Parathyroid adenoma (tissue), 2 donors: ENCODE measurements at regions not wholly inside any gene's neighbourhood (a gene's known extent, or its start where the extent isn't known, plus 50 kb on each side); places are given as distances from the start of the nearest gene placed in this dataset.

Experiments
- H2AFZ ChIP-seq: fragments of 300-600 bp; sonication (generic); one replicate; pipeline ENCODE4 v1.7.0; 2017; ENCODE audit warnings: antibody characterized with exemption, mild to moderate bottlenecking
- H3K27ac ChIP-seq: fragments of 300-600 bp; sonication (generic); one replicate; pipeline ENCODE4 v1.7.0; 2017
- H3K27me3 ChIP-seq: fragments of 300-600 bp; sonication (generic); one replicate; pipeline ENCODE4 v1.7.0; 2017; ENCODE audit warnings: low read length; ENCODE audit not compliant: control insufficient read depth, insufficient read depth
- H3K36me3 ChIP-seq: fragments of 300-600 bp; sonication (generic); one replicate; pipeline ENCODE4 v1.7.0; 2017; ENCODE audit warnings: low read length; ENCODE audit not compliant: control insufficient read depth, insufficient read depth
- H3K4me1 ChIP-seq: fragments of 300-600 bp; sonication (generic); one replicate; pipeline ENCODE4 v1.7.0; 2017; ENCODE audit warnings: control low read depth
- H3K4me2 ChIP-seq: fragments of 300-600 bp; sonication (generic); one replicate; pipeline ENCODE4 v1.7.0; 2017; ENCODE audit warnings: low read length
- H3K4me3 ChIP-seq: fragments of 300-600 bp; sonication (generic); one replicate; pipeline ENCODE4 v1.7.0; 2017; ENCODE audit warnings: low read depth, low read length
- H3K79me2 ChIP-seq: fragments of 300-600 bp; sonication (generic); one replicate; pipeline ENCODE4 v1.7.0; 2017; ENCODE audit warnings: control low read depth
- H3K9ac ChIP-seq: fragments of 300-600 bp; sonication (generic); one replicate; pipeline ENCODE4 v1.7.0; 2017; ENCODE audit warnings: mild to moderate bottlenecking
- H3K9me3 ChIP-seq: fragments of 300-600 bp; sonication (generic); one replicate; pipeline ENCODE4 v1.7.0; 2017; ENCODE audit warnings: low read length; ENCODE audit not compliant: control insufficient read depth
- TF ChIP-seq, protein P1 (sequence below): fragments of 300-600 bp; sonication (generic); IDR thresholded peaks from one replicate; pipeline ENCODE4 v1.7.0; 2017; ENCODE audit warnings: antibody characterized with exemption, mild to moderate bottlenecking
- donor health status: primary hyperparathyroidism.

DNA sequence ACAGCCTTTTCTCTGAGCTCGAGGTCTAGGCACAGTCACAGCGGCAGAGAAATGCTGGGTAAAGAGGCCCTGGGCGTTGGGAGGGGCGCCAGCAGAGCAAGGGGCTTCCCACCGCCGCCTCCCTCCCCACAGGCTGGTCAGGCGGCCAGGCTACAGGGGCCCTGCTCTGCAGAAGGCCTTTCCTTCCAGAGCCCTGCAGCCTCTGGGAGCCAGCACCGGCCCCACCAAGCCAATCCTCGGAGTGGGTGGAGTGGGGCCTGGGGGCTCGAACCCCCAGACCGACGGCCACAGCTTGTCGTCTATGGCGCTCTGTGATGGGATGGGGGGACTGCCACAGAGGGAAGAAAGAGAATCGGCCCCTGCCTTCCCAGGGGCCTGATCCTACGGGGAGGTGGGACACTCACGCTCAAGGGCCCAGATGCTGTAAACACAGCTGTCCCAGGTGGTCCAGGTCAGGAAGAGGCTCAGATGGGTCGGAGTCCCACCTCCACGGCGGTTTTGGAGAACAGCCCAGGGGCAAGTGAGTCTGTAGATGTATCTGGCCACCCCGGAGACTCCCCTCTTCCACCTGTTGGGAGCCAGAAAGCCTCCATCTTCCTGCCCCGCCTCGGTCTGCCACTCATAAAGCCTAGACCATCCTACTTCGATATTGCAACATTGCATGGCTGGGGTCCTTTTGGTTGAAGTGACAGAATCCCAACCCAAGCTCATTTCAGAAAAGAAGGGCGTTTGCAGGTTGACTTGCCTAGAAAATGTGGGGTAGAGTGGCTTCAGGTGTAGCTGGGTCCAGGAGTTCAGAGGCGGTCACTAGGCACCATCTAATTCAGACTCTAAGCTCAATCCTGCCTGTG is 95.6 kb downstream of the SIK1 start:
- no peaks in the 10 kb centered on the region for H3K36me3 ChIP-seq
- no peaks in the 10 kb centered on the region for H3K79me2 ChIP-seq
- peaks cover 2% of the 10 kb centered on the region for H3K4me1 ChIP-seq
- no peak overlapping the region for H3K4me3 ChIP-seq
- H3K27ac ChIP-seq = no peak overlapping the region
- no peak overlapping the region for H3K4me2 ChIP-seq
- TF ChIP-seq, protein P1, sequence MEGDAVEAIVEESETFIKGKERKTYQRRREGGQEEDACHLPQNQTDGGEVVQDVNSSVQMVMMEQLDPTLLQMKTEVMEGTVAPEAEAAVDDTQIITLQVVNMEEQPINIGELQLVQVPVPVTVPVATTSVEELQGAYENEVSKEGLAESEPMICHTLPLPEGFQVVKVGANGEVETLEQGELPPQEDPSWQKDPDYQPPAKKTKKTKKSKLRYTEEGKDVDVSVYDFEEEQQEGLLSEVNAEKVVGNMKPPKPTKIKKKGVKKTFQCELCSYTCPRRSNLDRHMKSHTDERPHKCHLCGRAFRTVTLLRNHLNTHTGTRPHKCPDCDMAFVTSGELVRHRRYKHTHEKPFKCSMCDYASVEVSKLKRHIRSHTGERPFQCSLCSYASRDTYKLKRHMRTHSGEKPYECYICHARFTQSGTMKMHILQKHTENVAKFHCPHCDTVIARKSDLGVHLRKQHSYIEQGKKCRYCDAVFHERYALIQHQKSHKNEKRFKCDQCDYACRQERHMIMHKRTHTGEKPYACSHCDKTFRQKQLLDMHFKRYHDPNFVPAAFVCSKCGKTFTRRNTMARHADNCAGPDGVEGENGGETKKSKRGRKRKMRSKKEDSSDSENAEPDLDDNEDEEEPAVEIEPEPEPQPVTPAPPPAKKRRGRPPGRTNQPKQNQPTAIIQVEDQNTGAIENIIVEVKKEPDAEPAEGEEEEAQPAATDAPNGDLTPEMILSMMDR = no peak
- no peaks in the 10 kb centered on the region for H3K27me3 ChIP-seq
- no peak overlapping the region for H3K9ac ChIP-seq
- H3K9me3 ChIP-seq = no peaks in the 10 kb centered on the region
- no peak overlapping the region for H2AFZ ChIP-seq

DNA sequence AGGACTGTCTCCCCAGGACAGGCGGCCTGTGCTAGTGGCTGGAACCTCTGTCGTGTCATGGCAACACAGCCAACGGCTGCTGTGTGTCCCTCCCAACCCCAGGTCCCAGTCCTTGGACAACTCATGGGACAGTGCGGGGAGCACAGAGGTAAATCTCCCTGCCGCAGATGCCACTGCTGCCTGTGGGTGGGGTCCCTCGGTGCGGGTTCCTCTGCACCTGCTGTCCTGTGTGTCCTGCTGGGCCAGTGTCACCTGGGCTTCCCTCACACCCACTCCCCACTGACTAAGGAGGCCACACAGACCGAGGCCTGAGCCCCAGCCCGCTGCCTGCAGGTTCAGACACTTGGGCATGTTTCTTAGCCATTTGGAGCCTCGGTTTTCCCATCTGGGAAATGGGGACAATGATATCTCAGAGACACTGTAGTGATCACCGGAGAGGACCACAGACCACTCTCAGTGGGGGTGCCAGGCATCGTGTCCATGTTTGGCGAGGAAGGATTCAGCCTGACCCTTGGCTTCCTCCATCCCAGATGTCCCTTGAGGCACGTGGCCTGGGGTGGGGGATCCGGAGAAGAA is 96.5 kb downstream of the SIK1 start:
- TF ChIP-seq, protein P1 = no peak
- Histone ChIP-seq H2AFZ (no peak overlapping the region), H3K9ac (no peak overlapping the region), H3K4me3 (no peak overlapping the region), H3K36me3 (no peaks in the 10 kb centered on the region), H3K27me3 (no peaks in the 10 kb centered on the region), H3K9me3 (no peaks in the 10 kb centered on the region), H3K4me2 (no peak overlapping the region), H3K79me2 (no peaks in the 10 kb centered on the region), H3K4me1 (peaks cover 2% of the 10 kb centered on the region), H3K27ac (no peak overlapping the region)

DNA sequence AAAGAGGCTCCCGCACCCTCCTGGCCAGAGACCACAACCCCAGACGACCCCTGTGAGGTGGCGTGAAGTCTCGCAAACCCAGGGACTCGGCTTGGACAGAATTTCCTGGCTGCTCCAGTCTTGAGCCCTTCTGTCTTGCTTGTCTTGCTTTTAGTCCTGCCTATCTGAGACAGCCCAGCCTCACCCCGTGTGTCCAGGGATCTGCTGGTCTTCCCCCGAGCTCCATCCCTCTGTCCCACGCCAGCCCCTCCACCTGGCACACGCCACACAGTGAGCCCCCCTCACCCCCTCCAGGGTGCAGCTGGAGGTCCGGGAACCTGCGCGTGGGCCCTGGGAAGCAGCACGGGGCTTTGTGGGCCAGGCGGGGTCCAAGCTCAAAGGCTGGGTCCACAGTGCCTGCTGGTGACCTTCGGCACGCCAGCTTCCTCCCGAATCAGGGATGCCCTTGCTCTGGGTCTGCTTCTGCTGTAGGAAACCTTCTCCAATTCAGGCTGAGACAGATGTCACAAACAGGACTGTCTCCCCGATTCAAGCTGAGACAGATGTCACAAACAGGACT is 97.1 kb downstream of the SIK1 start:
- Histone ChIP-seq H3K36me3 (no peaks in the 10 kb centered on the region), H3K27me3 (no peaks in the 10 kb centered on the region), H2AFZ (no peak overlapping the region), H3K4me1 (peaks cover 2% of the 10 kb centered on the region), H3K4me3 (no peak overlapping the region), H3K79me2 (no peaks in the 10 kb centered on the region), H3K27ac (no peak overlapping the region), H3K4me2 (no peak overlapping the region), H3K9ac (no peak overlapping the region), H3K9me3 (no peaks in the 10 kb centered on the region)
- TF ChIP-seq, protein P1 = no peak

DNA sequence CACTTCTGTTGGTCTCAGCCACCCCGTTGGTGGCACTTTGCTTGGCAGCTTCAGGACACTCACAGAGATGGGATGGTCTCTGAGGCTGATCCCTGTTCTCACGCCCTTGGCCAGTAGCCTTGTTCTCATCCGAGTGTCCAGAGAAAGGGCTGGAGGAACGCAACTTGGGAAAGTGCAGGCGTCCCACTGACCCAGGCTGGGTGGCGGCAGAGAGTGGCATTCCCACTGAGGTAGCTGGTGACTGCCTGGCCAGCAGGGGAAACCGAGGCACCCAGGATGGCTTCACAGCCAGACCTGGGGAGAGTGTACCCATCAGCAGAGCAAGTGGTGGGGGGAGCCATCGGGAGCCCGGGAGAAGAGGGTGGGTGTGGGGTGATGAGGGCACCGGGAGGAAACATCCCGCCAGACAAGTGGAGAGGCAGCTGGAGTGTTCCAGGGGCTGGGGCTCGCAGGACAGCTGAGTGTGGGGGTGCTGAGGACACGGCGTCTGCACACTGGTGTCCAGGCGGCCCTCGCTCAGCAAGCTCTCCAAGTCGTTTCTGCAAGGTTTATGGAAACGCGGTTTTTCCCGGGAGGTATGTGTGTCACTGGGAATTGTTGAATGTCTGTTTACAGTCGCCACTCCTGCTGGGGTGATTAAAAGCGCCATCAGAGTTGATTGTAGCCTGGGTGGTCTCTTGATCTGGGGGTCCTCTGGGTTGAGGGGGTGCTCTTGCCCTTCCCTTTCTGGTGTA is 97.8 kb downstream of the SIK1 start:
- H3K4me2 ChIP-seq = no peak overlapping the region
- no peak overlapping the region for H2AFZ ChIP-seq
- H3K27me3 ChIP-seq = no peaks in the 10 kb centered on the region
- no peak overlapping the region for H3K9ac ChIP-seq
- H3K9me3 ChIP-seq = no peaks in the 10 kb centered on the region
- H3K4me1 ChIP-seq = peaks cover 2% of the 10 kb centered on the region
- H3K27ac ChIP-seq = no peak overlapping the region
- no peak overlapping the region for H3K4me3 ChIP-seq
- no peaks in the 10 kb centered on the region for H3K36me3 ChIP-seq
- TF ChIP-seq, protein P1 = no peak
- no peaks in the 10 kb centered on the region for H3K79me2 ChIP-seq
